B cell (primary cell): ENCODE measurements at regions not wholly inside any gene's neighbourhood (a gene's known extent, or its start where the extent isn't known, plus 50 kb on each side); places are given as distances from the start of the nearest gene placed in this dataset.
"Not testable (repeated sequence)": the region's sequence is repeated elsewhere in the genome, so short reads cannot be mapped to it uniquely, and the experiment has no call there.

ENCODE experiments used
- EZH2 ChIP-seq: IDR thresholded peaks from 2 replicates; pipeline ENCODE4 v1.6.1; 2012; ENCODE audit warnings: borderline replicate concordance, low read depth, mild to moderate bottlenecking, moderate library complexity, low read length; ENCODE audit not compliant: insufficient read depth, poor library complexity, severe bottlenecking
- TF ChIP-seq, protein P1 (sequence below): fragments of 200-600 bp; IDR thresholded peaks from one replicate; pipeline ENCODE4 v1.8.0; 2022; ENCODE audit warnings: antibody characterized with exemption, mild to moderate bottlenecking

DNA sequence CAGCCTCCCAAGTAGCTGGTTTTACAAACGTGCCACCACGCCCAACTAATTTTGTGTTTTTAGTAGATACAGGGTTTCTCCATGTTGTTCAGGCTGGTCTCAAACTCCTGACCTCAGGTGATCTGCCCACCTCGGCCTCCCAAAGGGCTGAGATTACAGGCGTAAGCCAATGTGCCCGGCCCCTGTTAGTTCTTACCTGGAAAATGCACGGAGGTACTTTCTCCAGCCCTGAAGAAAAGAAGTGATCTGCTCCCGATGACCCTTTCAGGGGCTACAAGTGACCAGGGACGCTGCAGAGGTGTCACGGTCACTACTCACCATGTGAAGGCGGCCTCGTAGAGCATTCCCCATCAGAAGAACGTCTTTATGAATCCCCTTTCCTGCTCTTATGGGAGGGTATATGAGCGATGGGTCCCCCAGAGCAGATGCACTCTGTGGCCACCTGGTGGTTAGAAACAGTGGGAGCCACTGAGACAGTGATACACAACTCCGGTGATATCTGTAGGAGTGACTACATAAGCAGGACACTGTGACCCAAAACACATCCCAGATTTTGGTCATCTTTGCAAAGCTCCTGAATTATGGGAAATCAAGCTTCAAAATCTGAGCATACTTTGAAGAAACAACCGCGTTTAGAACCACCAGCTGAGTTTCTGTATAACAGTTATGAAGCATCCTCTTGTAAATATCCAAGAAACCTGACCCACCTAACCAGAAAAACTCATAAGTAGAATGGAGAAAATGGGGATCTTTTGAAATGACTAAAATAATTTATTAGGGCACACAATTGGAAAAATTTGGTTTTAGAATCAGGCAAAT is 102.7 kb upstream of the NBPF11 start:
- not testable (repeated sequence) for TF ChIP-seq EZH2
- TF ChIP-seq, protein P1, sequence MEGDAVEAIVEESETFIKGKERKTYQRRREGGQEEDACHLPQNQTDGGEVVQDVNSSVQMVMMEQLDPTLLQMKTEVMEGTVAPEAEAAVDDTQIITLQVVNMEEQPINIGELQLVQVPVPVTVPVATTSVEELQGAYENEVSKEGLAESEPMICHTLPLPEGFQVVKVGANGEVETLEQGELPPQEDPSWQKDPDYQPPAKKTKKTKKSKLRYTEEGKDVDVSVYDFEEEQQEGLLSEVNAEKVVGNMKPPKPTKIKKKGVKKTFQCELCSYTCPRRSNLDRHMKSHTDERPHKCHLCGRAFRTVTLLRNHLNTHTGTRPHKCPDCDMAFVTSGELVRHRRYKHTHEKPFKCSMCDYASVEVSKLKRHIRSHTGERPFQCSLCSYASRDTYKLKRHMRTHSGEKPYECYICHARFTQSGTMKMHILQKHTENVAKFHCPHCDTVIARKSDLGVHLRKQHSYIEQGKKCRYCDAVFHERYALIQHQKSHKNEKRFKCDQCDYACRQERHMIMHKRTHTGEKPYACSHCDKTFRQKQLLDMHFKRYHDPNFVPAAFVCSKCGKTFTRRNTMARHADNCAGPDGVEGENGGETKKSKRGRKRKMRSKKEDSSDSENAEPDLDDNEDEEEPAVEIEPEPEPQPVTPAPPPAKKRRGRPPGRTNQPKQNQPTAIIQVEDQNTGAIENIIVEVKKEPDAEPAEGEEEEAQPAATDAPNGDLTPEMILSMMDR = peak; percentile 75
